ENCODE measurements at regions not wholly inside any gene's neighbourhood (a gene's known extent, or its start where the extent isn't known, plus 50 kb on each side); places are given as distances from the start of the nearest gene placed in this dataset.

GRCh38 chr5:34597034-34598027 is 58.8 kb upstream of the RAI14 start:
- no peak overlapping the region for H3K27ac ChIP-seq
- no peaks in the 10 kb centered on the region for H3K4me1 ChIP-seq

GRCh38 chr5:34598177-34598794 is 57.8 kb upstream of the RAI14 start:
- ATAC-seq (peak in 2 of 4 donors; percentile 23 to 57), DNase-seq (no peak)
- H3K4me1 ChIP-seq: no peaks in the 10 kb centered on the region
- H3K4me3 ChIP-seq: no peak overlapping the region
- TF ChIP-seq CTCF (IDR thresholded peaks at IDR 0.05) (no peak), POLR2A (IDR thresholded peaks at IDR 0.05) (no peak)
- no peaks in the 10 kb centered on the region for H3K9me3 ChIP-seq
- intact Hi-C loops (cut with DNase I): no loop called here
- H3K36me3 ChIP-seq: no peaks in the 10 kb centered on the region
- H3K27me3 ChIP-seq: no peaks in the 10 kb centered on the region
- 38% methylated on average over 5 of the region's 5 CpGs for WGBS (ENCODE audit: insufficient coverage, low coverage, low lambda C conversion rate, missing lambda C conversion rate)
- no peak overlapping the region for H3K27ac ChIP-seq

More at GRCh38 chr5:34597034-34598027, 58.8 kb upstream of the RAI14 start:
- TF ChIP-seq CTCF (IDR thresholded peaks at IDR 0.05): no peak
- TF ChIP-seq POLR2A (IDR thresholded peaks at IDR 0.05): no peak
- no peaks in the 10 kb centered on the region for H3K27me3 ChIP-seq
- no peak overlapping the region for H3K4me3 ChIP-seq
- intact Hi-C loops (cut with DNase I): no loop called here
- H3K9me3 ChIP-seq: no peaks in the 10 kb centered on the region
- H3K36me3 ChIP-seq: no peaks in the 10 kb centered on the region
- WGBS (ENCODE audit: insufficient coverage, low coverage, low lambda C conversion rate, missing lambda C conversion rate): 61% methylated on average over 7 of the region's 7 CpGs
- no peak for DNase-seq
- no peak for ATAC-seq

- H3K9me3 ChIP-seq: no peaks in the 10 kb centered on the region
- H3K4me1 ChIP-seq: no peaks in the 10 kb centered on the region
- WGBS (ENCODE audit: insufficient coverage, low coverage, low lambda C conversion rate, missing lambda C conversion rate): 75% methylated on average over 4 of the region's 4 CpGs
- ATAC-seq (no peak), DNase-seq (no peak)
- intact Hi-C loops (cut with DNase I): no loop called here
- H3K27me3 ChIP-seq: no peaks in the 10 kb centered on the region
- no peaks in the 10 kb centered on the region for H3K36me3 ChIP-seq
- TF ChIP-seq POLR2A (IDR thresholded peaks at IDR 0.05): no peak
- TF ChIP-seq CTCF (IDR thresholded peaks at IDR 0.05): no peak
- H3K4me3 ChIP-seq: no peak overlapping the region
- no peak overlapping the region for H3K27ac ChIP-seq
Measured at GRCh38 chr5:34599471-34600117, 56.5 kb upstream of the RAI14 start.

GRCh38 chr5:34600118-34600493 is 56.0 kb upstream of the RAI14 start:
- no peak for TF ChIP-seq CTCF (IDR thresholded peaks at IDR 0.05)
- TF ChIP-seq POLR2A (IDR thresholded peaks at IDR 0.05): no peak
- Histone ChIP-seq H3K36me3 (no peaks in the 10 kb centered on the region), H3K27me3 (no peaks in the 10 kb centered on the region), H3K27ac (no peak overlapping the region), H3K9me3 (no peaks in the 10 kb centered on the region), H3K4me3 (no peak overlapping the region), H3K4me1 (no peaks in the 10 kb centered on the region)
- intact Hi-C loops (cut with DNase I): no loop called here
- 78% methylated on average over 4 of the region's 4 CpGs for WGBS (ENCODE audit: insufficient coverage, low coverage, low lambda C conversion rate, missing lambda C conversion rate)
- no peak for DNase-seq
- no peak for ATAC-seq

All from right lobe of liver (tissue), 6 donors.